Middle frontal gyrus (tissue), 1 donor: ENCODE measurements at regions not wholly inside any gene's neighbourhood (a gene's known extent, or its start where the extent isn't known, plus 50 kb on each side); places are given as distances from the start of the nearest gene placed in this dataset.
"Not testable (repeated sequence)": the region's sequence is repeated elsewhere in the genome, so short reads cannot be mapped to it uniquely, and the experiment has no call there.

Experiments
- DNase-seq: peaks from one replicate; pipeline ENCODE4 v3.0.0-alpha.2; 2015; ENCODE audit warnings: low spot score; ENCODE audit errors: extremely low spot score

- no peak for DNase-seq
Observed at GRCh38 chr22:44630826-44631225, 71.2 kb upstream of the PRR5 start.

- no peak for DNase-seq
Observed at GRCh38 chr22:44628835-44629234, 73.2 kb upstream of the PRR5 start.

DNA sequence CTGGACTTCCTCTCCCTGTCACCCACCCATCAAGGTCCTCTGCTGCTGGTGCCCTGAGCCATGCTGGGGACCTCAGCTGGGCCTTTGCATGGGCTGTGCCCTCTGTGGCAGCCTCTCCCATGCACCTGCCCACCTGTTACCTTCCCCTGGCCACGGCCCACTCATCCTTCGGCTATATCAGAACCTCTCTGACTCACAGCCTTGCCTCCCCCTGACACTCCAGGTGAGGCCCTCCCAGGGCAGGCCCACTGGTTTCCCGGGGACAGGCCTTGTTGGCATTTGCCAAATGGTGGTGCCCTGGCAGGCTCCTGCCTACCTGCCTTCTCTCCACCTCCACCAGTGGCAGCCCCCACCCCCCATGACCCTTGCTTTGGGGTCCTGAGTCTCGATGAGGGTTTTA is 73.7 kb upstream of the PRR5 start:
- no peak for DNase-seq

DNA sequence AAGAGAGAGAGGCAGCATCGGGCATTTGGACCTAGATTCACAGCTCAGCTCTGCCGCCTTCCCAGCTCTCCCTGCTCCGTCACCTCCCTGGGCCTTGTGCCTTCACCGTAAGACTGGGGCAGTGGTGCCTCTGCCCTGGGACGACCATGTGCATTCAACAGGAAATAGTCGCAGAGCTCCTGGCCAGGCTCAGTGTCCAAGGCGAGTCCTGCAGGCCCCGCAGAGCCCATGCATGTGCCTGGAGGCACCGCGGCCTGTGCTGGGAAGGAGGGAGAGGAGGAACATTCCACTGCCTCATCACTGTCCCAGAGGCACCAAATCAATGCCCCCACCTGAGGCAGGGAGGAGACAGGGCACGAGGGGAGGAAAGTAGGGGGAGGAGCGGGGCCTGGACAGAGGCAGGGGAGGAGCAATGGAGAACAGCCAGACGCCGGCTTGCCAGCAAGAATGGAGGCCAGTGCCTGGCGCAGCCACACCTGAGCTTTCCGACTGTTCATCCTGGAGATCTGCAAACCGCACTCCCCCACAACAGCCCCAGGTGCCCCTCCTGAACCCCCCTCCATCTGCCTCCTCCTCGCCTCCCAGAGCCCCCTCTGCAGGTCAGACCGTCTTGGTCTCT is 74.4 kb upstream of the PRR5 start:
- DNase-seq = no peak

DNA sequence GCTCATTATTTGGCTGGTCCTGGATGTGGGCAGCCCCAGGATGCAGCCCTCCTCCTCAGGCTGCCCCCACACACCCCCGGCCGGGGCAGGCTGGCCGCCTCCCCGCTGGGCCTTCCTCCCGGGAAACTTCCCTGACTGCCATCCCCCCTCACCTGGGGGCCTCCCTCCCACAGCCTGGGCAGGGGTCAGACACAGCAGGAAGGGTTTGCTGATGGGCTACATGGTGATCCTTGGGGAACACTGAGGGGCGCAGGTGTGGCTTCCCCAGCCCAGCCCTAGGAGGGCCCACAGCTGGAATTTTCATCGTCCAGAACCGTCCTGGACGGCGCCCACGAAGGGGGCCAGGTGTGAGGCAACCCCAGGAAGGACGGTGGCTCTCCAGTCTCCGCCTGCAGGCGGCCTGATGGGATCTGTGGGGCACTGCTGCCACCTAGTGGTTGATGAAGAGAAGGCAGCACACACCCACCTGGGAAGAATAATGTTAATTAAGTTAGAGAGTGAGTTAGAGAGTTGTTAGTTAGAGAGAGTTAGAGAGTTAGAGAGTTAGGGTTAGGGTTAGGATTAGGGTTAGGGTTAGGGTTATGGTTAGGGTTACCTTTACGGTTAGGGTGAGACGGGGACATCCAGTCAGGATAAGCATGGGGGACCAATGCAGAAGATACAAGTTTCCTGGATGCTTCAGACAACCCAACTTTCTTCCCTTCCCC is 75.9 kb upstream of the PRR5 start:
- peak; percentile 25 for DNase-seq

GRCh38 chr22:44625421-44625760 is 76.6 kb upstream of the PRR5 start:
- DNase-seq = no peak

DNA sequence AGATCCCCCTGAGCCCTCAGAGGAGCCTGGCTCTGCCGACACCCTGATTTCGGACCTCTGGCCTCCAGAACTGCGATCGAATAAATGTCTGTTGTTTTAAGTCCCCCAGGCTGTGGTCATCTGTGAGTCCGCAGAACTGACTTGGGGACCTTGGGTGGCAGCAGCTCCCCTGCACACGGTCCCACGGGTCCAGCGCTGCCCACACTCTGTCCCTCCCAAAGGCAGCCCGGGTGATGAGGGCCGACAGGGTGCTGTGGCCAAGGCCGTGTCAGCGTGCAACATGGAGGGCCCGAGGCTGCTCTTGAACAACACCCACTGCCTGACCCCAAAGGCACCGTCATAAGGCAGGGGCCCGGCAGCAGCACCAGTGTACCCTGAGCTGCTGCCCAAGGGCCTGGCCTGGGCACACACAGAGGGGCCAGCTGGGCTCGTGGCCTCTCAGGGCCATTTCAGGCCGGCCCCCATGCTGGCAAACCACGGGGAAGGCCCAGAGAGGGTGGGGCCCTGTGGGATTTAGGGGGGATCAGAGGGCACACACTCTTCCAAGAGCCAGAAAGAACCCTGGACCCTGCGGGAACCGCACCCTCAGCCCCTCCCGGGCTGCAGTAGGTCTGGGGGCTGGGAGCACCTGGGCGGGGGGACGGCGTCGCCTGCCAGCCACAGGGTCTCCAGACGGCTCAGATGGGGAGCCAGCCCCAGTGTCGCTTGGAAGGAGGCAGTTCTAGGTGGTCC is 77.1 kb upstream of the PRR5 start:
- no peak for DNase-seq

DNA sequence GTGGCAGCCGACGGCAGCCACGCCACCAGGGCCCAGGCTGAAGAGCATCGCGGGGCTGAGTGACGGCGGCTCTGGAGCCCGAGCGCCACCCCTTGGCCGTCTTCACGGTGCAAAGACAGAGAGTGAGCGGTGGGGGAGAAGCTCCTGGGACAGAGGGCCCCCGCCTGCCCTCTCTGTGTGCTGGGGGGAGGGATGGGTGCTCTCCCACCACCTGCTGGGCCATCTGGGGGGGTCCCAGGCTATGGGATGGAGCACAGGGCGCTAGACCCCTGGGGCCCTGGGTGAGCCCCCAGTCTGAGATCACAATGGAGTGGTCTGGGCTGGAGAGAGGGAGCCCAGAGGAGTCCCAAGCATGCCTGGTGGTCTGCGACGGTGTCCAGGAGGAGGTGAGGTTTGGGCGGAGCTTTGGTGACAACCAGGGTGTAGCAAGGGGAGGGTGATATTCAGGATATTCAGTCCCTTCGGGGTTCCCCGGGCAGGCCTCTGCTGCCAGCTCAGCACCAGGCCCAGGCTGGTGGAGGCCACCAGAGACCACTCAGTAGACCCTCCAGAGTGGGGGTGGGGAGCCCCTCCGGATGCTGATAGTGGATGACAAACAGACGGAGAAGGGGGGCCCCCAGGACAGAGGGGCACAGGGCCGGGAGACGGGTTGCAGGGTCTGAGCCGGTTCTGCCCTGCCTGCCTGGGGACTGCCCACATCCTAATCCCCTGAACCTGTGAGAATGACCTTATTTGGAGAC is 78.1 kb upstream of the PRR5 start:
- no peak for DNase-seq

DNA sequence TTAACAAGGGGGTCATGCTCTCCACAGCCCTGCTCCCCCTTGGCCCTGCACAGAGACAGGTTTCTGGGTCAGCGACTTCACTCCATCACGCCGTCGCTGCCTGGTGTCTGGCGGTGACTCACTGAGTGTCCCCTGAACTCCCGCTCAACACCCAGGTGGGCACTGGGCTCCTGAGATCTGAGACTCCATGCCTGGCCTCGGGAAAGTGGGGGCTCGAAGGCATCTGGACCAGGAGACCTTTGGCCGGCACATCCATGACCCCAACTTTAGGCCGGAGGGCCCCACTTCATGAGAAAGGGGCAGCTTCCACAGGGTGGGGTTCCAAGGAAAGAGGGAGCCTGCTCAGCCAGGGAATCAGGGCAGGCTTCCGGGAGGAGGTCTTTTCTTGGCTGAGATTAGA is 79.3 kb upstream of the PRR5 start:
- DNase-seq = no peak

DNA sequence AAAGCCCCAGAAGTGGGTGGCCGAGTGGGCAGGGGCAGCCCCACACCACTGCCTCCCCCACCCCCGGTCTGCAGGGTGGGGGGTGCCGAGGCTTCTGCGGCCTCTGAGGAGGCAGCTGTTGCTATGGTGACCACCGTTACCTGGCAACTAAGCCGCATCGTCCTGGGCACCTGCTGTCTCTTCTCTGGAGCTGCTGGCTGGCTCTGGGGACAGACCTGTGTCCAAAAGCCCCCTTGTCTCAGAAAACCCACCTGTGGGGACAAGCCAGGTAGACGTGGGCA is 79.9 kb upstream of the PRR5 start:
- DNase-seq = no peak

- DNase-seq = no peak
Observed at GRCh38 chr22:44621401-44622146, 80.4 kb upstream of the PRR5 start.

- no peak for DNase-seq
Observed at GRCh38 chr22:44620841-44621257, 81.2 kb upstream of the PRR5 start.

- DNase-seq = no peak
Observed at GRCh38 chr22:44620129-44620840, 81.7 kb upstream of the PRR5 start.

DNA sequence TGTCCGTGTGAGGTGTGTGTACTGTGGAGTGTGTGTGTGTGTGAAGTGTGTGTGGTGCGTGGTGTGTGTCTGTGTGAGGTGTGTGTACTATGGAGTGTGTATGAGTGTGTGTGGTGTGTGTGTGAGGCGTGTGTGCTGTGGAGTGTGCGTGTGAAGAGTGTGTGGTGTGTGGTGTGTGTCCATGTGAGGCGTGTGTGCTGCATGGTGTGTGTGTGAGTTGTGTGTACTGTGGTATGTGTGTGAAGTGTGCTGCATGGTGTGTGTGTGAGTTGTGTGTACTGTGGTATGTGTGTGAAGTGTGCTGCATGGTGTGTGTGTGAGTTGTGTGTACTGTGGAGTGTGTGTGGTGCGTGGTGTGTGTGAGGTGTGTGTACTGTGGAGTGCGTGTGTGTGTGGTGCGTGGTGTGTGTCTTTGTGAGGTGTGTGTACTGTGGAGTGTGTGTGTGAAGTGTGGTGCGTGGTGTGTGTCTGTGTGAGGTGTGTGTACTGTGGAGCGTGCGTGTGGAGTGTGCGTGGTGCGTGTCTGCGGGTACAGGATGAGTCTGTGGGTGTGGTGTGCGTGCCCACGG is 82.4 kb upstream of the PRR5 start:
- DNase-seq = not testable (repeated sequence)

GRCh38 chr22:44618910-44619309 is 83.1 kb upstream of the PRR5 start:
- not testable (repeated sequence) for DNase-seq

DNA sequence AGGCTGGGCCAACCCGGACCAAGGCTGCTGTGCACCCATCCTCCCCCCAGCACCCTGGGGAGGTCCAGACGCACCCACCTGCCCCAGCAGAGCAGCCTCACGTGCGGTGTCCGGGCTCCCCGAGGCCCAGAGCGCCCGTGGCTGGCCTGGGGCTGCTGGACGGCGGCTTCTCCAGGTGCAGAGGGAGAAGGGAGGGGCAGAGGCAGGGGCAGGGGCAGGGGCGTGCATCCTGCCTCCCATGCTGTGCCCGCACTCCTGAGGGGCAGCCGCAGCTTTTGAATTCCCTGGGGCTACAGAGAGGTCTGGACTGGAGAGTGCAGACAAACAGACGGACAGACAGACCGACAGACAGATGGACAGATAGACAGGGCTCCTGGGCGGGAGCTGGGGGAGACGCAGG is 83.6 kb upstream of the PRR5 start:
- DNase-seq = no peak

GRCh38 chr22:44617828-44618227 is 84.2 kb upstream of the PRR5 start:
- DNase-seq = no peak

- DNase-seq = no peak
Observed at GRCh38 chr22:44616882-44617655, 84.9 kb upstream of the PRR5 start.

GRCh38 chr22:44616461-44616860 is 85.5 kb upstream of the PRR5 start:
- no peak for DNase-seq
